ENCODE measurements at regions not wholly inside any gene's neighbourhood (a gene's known extent, or its start where the extent isn't known, plus 50 kb on each side); places are given as distances from the start of the nearest gene placed in this dataset.
"Not testable (repeated sequence)": the region's sequence is repeated elsewhere in the genome, so short reads cannot be mapped to it uniquely, and the experiment has no call there.

- H3K4me3 ChIP-seq (ENCODE audit: low read depth, poor library complexity, severe bottlenecking); DNase-seq (ENCODE audit: low spot score in 2 of 2); intact Hi-C loops (cut with DNase I; ENCODE audit: low total_unique reads): not testable (repeated sequence)
- WGBS, 2 donors = 47 to 63% methylated on average over 1 of the region's 1 CpG
Observed at GRCh38 chr19:23984911-23985310, 70.2 kb downstream of the ZNF726 start.

GRCh38 chr19:23986623-23987022 is 71.9 kb downstream of the ZNF726 start:
- TF ChIP-seq CTCF (IDR thresholded peaks at IDR 0.05) = no peak
- TF ChIP-seq POLR2A (IDR thresholded peaks at IDR 0.05) = no peak
- no peak overlapping the region for H3K4me3 ChIP-seq (ENCODE audit: low read depth, poor library complexity, severe bottlenecking)
- intact Hi-C loops (cut with DNase I; ENCODE audit: low total_unique reads) = no loop called here
- WGBS, 2 donors = 87% methylated on average over 1 of the region's 1 CpG
- DNase-seq (ENCODE audit: low spot score in 2 of 2) = no peak

- no peak overlapping the region for H3K4me3 ChIP-seq (ENCODE audit: low read depth, poor library complexity, severe bottlenecking)
- 74 to 79% methylated on average over 1 of the region's 1 CpG for WGBS, 2 donors
- no peak for DNase-seq (ENCODE audit: low spot score in 2 of 2)
- intact Hi-C loops (cut with DNase I; ENCODE audit: low total_unique reads) = no loop called here
- TF ChIP-seq CTCF (IDR thresholded peaks at IDR 0.05) (no peak), POLR2A (IDR thresholded peaks at IDR 0.05) (no peak)
Observed at GRCh38 chr19:23991170-23991569, 76.5 kb downstream of the ZNF726 start.

GRCh38 chr19:23992348-23992747 is 77.7 kb downstream of the ZNF726 start:
- TF ChIP-seq CTCF (IDR thresholded peaks at IDR 0.05) (no peak), POLR2A (IDR thresholded peaks at IDR 0.05) (no peak)
- H3K4me3 ChIP-seq (ENCODE audit: low read depth, poor library complexity, severe bottlenecking) = no peak overlapping the region
- WGBS, 2 donors = 80 to 83% methylated on average over 3 of the region's 3 CpGs
- intact Hi-C loops (cut with DNase I; ENCODE audit: low total_unique reads) = no loop called here
- no peak for DNase-seq (ENCODE audit: low spot score in 2 of 2)

- intact Hi-C loops (cut with DNase I; ENCODE audit: low total_unique reads) = no loop called here
- DNase-seq (ENCODE audit: low spot score in 2 of 2) = no peak
- H3K4me3 ChIP-seq (ENCODE audit: low read depth, poor library complexity, severe bottlenecking) = no peak overlapping the region
- TF ChIP-seq CTCF (IDR thresholded peaks at IDR 0.05) (no peak), POLR2A (IDR thresholded peaks at IDR 0.05) (no peak)
- WGBS, 2 donors = 50 to 71% methylated on average over 2 of the region's 2 CpGs
Observed at GRCh38 chr19:23993440-23993839, 78.8 kb downstream of the ZNF726 start.

GRCh38 chr19:23996549-23996948 is 81.9 kb downstream of the ZNF726 start:
- no peak overlapping the region for H3K4me3 ChIP-seq (ENCODE audit: low read depth, poor library complexity, severe bottlenecking)
- no peak for DNase-seq (ENCODE audit: low spot score in 2 of 2)
- WGBS, 2 donors = 66 to 77% methylated on average over 7 of the region's 7 CpGs
- TF ChIP-seq POLR2A (IDR thresholded peaks at IDR 0.05) = no peak
- no peak for TF ChIP-seq CTCF (IDR thresholded peaks at IDR 0.05)
- intact Hi-C loops (cut with DNase I; ENCODE audit: low total_unique reads) = no loop called here
